Stimulated activated CD4-positive, alpha-beta T cell treated with anti-CD3 and anti-CD28 coated beads, TNF-alpha, amount 100 ng/mL, for 1 hour (primary cell): ENCODE measurements at regions not wholly inside any gene's neighbourhood (a gene's known extent, or its start where the extent isn't known, plus 50 kb on each side); places are given as distances from the start of the nearest gene placed in this dataset.

Experiments
- DNase-seq, 3 donors: peaks; one replicate each; pipeline ENCODE4 v3.0.0-alpha.2; 2020; ENCODE audit warnings: low read depth in 3 of 3, low spot score in 1 of 3

DNA sequence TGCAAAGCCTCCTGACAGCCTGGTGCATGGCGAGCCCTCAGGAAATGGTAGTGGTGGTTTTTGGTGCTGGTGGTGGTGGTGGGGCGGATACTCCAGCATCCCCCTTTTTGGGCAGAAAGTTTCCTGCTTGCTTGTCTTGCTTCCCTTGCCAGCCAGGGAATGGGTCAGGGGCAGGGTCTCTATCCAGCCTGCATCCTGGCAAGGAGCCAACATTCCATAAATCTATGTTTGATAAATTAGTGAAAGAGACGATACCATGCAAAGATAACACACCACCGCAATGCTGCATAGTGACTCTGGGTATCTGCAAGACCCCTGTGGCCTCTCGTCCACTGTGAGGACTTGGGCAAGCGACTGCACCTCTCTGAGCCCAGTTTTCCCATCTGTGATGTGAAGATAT is 246.2 kb downstream of the LRFN2 start:
- DNase-seq = no peak

DNA sequence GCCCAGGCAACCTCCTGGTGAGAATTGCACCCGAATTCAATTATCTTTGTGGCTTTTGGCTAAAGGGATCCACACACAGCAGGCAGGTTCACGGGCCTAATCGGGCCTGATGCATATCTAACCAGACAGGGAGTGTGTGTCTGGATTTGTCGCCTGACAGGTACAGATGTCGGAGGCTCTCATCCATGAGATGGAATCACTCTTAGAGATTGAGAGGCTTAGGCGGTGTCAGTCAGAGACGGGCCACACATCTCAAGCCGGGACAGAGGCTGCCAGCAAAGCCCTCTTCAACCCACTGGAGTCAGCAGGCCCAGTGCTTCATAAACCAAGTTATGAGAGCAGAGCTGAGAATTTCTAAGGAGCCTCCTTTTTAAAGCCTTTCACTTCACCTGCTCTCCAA is 247.0 kb downstream of the LRFN2 start:
- DNase-seq = no peak

DNA sequence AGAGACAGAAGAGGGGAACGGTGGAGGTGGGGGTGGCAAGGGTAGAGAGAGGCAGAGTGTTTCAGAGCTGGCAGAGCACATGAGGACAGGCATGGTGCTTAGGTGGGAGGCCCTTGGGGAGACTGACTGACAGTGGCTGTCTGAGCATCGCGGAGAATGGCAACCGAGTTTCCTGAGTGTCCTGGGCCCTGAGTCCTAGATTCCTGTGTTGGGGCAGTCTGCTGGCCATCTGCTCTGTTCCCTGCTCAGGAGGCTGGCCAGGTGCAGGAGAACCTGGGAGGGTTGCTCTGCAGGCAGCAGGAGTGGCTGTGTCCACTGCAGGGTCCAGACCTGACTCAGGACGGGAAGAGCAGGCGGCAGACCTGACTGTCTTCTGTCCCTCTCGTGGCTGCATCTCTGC is 248.9 kb downstream of the LRFN2 start:
- no peak for DNase-seq

DNA sequence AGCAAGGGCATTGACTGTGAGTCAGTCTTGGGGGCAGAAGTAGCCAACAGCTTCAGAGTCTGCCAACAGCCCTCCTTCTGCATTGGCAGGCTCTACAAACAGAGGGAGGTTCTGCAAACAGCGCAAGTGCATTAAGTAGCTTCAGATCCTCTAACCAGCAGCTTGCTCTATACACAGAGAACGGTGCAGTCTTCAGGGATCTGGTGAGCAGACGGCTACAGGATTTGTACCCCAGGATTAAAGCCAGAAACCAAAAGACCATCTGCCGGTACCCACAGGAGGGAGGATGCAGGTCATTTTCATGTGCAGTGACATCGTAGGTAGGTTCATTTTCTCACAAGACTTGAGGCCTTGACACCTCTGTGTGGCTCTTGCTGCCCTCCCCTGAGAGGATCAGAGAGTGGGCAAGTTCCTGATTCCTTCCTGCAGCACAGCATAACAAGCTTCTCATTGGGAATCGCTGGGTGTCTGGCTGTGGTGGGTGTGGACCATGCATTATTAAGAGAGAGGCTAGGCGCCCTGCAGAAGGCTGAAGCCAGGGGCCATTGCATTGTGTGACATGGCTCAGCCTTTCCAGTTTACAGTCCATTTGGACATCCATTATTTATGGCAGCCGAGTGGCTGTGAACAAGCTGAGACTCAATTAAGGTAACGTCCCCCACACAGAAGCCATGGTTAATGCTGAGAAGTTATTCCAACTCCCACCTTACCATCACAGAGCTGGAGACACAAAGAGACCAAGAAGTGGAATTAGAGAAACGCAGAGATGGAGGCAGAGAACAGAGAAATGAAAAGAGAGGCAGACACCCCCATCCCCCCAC is 250.0 kb downstream of the LRFN2 start:
- no peak for DNase-seq

DNA sequence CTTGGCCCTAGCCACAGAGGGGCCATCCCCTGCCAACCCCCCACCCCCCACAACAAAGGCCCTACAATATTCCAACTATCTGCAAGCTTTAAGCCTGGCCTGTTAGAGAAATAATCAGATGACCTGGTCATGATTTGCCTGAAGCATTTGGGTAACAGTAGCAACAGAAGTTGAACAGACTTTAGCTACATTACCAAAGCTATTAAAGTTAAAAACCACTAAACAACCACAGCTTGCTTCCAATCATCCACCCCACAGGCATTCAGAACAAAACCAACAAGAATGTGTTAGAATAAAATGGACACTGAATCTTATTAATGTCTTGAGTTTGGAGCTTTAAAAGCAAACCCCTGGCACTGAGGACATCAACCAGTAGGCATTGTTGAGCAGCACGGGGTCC is 250.9 kb downstream of the LRFN2 start:
- no peak for DNase-seq

DNA sequence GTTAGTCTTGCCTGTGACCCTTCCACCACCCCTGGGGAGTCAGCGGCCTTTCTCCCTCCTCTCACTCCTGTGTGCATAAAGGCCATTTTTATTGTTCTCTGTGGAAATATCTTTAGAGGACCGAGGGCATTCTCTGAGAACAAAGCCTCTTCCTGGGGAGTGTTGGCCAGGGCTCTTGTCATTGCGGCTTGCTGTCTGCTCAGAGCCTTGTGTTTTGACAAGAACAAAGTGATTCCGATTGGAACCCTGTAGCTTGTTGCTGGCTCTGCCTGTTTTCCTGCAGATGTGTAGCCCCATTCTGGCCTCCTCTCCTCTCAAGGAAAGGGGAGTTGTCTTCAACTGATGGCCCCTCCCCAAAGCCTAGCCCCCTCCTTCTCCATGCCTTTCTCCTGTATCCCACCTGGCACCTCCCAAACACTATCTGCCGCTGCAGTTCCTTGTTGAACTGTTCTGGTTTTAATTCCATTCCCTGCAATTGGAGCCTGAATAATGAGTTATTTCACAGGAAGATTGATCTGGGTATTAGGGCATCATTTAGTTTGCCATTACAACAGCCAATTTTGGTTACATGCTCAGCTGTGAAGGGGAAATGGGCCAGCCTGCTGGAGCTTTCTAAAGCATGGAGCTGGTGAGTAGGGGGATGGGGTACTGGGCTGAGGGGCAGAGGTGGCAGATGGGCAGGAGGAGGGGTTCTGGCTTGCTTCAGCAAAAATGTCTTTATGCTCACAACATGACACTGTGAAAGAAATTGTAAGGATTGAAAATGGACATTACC is 252.5 kb downstream of the LRFN2 start:
- DNase-seq = no peak

DNA sequence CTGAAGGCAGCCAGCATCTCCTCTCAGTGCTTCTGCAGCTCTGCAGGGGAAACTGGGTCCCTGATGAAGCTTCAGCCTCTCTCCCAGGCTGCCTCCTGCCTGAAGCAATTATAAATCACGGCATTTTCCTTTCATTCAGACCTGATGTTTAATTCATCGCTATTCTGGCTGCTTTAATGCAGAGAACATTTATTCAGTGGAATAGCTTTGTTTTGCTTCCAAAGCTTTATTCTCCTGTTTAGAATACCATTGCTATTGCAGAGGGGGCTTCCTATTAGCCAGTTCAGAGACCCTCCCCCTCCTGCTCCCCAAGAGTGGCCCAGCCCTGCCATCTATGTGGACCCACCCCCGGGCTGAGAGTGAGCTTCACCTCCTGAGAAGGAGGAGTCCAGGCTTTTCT is 255.6 kb downstream of the LRFN2 start:
- DNase-seq = no peak

DNA sequence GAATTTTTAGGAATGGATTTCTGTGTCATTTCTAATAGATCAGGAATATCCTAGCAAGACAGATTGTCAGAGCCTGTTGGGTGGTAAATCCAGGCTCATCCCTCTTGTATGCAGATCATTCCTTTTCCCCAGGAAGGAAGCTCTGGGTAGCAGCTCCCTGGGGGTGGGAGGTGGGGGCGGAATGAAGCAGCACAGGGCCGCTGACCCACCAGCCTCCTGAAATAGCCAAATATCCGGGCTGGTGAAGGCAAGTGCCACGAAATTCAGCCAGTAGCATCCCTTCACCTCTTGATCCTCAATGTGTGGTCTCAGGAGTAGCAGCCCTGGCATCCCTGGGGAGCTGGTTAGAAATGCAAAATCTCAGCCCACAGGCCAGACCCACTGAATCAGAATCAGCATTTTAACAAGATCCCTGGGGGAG is 256.9 kb downstream of the LRFN2 start:
- no peak for DNase-seq

DNA sequence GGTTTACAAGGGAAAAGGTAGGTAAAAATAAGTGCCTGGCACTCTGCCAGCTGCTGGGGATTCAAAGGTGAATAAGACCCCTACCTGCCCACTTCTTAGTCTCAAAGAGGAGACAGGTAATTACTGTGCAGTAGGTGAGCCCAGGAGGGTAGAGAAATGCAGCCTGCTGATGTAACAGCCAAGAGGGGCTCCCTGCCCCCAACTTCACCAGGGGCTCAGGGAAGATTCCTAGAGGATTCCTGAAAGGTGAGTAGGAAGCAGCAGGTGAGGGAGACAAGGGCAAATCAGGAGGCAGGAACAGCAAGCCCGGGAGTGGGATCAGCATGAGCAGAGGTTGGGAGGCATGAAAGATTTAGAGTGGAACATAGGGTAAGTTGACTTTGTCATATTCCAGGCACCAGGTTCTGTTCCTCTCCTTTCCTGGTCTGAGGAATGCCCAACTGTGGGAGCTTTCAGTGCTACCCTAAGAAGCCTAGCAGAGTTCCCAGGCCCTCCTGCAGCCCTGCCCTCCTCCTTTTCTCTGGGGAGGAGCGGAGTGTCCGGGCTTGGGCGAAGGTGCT is 258.1 kb downstream of the LRFN2 start:
- no peak for DNase-seq

DNA sequence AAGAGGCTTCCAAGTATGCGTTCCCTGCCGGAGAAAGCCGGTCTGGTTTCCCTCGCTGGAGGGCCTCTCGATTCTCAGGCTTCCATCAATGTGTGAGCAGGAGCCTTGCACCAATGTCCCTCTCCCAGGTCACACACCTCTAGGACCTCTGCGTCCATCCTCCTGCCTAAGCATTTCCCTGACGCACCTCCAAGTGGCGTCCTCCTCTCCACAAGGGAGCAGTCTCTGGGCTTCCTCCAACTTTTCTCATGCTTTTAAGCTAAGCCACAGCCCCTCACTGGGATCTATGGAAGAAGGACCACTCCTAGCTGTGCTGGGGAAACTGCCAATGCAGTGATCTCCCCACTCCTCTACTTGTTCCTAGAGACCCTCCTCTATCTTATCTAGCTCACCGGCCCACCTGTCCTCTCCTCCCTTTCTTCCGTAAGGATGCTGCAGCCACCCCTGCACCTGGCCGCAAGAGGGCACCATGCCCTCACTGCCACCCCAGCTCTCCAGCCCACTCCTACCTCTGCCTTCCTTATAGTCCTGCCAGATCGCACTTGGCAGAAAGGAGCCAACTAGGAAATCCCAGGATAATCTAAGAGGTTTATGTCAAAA is 258.7 kb downstream of the LRFN2 start:
- DNase-seq = peak in 2 of 3 donors; percentile 16 to 29

DNA sequence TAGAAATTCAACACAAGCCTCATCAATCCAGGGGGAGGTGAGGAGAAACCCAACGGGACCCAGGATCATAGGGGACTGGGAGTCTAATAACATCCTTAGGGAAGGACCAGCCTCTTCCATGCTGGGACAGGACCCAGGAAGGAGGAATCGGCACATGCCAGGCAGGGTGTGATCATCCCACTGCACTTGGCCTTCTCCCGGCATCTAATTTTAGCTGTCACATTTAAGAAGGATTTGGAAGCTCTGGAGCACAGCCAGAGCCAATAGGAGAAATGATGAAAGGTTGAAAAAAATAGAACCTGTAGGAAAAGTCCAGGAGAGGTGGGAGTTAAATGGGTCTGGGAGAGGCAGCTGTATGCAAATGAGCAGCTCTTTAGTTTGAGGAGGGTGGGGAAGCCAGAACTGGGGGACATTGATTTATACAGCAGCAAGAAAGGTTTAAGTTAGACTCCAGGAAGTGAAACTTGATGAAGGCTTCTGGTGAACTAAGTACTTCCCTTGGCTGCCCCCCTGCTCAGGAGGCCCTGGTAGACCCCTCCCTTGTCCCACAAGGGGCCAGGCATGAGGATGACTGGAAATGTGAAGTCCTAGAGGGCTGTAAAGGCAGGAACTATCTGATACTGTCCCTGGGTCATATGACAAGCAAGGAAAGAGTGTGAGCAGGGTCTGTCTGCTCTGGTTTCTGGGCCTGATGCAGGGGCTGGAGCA is 260.3 kb downstream of the LRFN2 start:
- no peak for DNase-seq

DNA sequence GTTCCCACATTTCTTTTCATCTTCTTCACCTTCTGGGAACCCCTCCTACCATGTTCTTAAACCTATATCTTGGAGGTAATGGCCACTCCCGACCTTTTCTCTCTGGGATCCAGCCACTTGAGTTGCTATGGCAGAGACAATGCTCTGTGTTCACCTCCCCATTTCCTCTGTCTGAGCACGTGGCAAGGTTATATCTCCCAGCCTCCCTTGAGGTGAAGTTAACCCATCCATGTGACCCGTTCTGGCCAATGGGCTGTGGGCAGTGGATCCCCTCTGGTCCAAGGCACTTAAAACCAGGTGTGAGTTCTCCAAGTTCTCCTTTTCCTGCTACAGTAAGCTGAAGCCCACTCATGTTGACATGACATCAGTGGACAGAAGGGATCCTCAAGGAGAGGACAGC is 261.4 kb downstream of the LRFN2 start:
- no peak for DNase-seq

DNA sequence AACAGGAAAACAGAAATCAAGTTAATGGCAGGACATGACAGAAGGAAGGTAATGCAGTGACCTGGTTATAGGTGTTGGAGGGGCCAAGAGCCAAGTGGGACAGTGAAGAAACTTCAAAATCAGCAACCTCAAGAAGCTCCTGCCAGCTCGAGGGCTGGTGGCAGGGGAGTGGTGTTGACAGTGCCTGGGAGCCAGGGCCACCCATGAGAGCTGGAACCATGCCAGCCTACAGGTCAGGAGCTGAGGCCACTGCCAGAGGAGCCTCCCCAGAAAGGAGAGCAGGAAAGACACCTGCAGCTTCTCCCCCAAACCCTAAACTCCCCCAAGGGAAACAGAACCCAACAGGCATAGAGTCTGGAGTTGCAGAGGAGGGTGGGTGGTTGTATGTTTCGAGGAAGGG is 262.1 kb downstream of the LRFN2 start:
- DNase-seq = no peak

DNA sequence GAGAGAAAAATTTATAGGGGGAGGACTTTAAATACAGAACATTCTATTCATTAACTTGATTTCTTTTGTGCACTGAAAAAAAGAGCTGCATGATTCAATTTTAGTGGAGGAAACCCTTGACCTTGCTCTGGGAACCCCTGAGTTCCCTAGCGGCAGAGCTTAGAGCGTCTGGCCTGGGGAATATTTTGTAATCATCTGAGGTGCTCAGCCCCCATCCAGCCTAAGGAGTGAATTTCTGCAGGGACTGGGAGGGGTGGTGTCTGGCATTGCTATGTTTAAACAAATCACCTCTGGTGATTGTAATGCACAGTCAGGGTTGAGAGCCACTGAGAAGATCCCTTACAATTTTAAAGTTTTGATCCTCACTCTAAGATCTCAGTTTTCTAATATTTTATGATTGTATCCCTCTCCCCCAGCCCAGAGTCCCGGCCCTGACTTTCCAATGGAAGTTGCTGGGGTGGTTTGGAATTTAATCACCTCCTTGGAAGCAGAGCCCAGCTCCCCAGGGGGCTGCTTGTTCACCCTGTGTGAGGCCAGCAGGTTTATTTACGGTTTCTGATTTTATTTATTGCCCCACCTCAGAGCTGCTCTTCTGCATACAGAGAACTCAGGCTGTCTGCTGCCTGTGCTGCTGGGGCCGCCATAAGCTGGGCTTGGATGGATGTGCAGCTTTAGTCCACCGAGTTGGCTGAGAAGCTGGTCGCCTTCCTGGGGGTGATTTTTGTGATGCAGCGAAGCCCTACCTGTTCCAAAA is 263.1 kb downstream of the LRFN2 start:
- DNase-seq = no peak

DNA sequence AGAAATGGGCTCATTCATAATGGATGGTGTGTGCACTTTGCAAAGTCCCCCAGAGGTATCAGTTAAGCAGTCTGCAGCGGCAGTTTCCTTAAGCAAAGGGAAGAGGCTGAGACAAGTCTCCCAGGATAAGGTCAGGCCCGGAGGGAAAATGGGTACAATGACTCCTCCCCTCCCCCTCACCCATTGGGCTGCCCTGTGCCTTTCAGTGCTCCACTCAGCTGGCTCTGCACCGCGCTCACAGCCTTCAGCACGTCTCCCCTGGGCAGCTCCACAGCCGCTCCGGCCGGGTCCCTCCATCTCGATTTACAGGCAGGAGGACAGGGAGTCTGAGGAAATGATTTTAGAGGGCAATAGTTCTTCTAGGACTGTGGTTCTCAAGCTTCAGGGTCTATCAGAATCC is 264.8 kb downstream of the LRFN2 start:
- no peak for DNase-seq

DNA sequence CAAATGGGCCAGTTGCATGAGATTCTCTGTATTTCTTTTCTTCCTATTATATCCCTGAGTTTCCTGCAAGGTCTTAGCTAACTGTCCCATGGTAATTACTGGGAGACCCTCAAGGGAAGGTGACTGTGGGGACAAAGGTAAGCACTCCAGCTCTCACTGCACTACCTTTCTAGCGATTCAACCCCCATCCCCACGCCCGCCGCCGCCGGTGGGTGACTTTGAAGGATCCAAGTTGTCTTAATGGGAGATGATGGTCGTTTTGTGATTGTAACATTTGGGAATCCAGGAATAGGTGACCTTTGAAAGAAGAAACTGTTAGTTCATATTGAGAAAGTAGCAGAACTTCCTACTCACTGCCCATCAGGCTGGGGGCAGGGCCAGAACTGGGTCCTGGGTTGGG is 265.5 kb downstream of the LRFN2 start:
- no peak for DNase-seq

DNA sequence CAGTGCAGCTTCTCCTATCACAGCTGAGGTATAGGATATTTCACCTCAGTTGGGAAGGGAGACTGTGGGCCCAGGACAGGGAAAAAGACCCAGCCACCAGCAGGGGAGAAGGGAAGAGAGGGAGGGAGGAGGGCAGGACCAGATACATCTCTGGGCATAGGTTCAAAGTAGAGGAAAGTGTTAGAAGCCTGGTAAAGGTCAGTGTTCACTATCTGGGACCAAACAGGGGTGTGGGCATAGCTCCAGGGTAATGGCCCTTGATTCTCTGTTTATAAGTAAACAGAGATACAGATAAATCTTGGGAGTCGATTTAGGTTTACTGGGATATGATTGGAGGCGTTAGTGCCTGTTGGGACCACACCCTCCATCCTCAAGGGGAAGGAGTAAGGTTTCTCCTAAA is 266.2 kb downstream of the LRFN2 start:
- no peak for DNase-seq

DNA sequence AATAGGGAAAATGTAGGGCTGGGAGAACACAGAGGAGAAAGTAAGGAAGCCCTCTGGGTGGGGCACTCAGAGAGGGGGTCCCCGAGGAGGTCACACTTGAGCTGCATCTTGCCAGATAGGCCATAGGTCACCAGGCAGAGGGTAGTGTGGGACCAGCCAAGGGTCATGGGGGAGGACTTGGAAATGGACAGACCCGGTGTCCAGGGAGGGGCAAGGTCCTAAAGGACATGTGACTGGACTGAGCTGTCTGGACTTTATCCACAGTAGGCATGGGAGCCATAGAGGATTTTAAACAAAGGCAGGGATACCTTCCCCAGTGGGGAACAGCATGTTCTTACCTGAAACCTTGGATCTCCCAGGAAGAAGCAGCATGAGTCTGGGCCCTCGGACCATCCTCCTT is 266.7 kb downstream of the LRFN2 start:
- DNase-seq = no peak

DNA sequence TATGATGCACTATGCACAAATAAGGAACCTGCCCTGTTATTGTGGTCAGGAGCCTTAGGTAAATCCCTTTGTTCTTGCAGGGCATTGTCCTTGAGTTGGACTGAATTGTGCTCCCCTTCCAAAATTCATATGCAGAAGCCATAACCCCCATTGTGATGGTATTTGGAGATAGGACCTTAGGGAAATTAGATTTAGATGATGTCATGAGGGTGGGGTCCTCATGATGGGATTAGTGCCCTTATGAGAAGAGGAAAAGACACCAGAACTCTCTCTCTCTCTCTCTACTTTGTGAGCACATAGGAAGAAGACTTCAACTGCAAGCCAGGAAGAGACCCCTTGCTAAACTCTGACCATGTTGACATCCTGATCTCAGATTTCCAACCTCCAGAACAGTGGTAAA is 268.0 kb downstream of the LRFN2 start:
- DNase-seq = no peak

DNA sequence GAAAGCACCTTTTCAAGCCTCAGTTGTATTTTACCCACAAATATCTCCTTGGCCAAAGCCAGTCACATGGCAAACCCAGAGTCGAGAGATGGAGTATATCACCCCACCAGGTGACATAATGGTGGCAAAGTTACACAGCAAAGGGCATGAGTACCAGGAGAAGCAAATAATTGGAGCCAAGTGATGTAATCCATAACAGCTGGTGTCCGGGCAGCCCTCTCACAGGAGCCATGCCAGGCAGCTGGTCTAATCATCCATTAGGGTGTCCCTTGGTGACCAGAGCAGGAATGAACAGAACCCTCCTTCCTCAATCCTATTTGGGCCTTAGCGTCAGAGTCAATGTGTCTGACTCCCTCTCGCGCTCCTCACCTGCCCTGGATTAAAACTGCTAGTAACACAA is 272.1 kb downstream of the LRFN2 start:
- no peak for DNase-seq

DNA sequence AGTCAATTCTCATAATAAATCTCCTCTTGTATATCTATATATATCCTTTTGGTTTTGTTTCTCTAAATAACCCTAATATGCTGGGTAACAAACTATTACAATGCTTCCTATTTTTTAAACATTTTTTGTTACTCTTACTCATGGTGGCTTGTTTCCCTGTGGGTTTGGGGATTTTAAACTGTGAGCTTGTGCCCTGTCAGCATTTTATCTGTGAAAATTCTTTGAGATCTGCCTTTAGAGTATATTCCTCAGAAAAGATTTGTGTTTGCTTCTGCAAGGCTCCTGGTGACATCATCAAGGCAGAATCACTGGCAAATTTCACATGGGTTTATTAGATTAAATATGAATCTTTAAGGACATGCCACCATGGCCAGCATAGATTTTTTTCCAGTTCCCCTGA is 273.6 kb downstream of the LRFN2 start:
- no peak for DNase-seq
